Erythroblast (primary cell): ENCODE measurements at regions not wholly inside any gene's neighbourhood (a gene's known extent, or its start where the extent isn't known, plus 50 kb on each side); places are given as distances from the start of the nearest gene placed in this dataset.

Experiments used
- GATA1 ChIP-seq: IDR thresholded peaks from 2 replicates; pipeline ENCODE4 v1.6.1; 2011; ENCODE audit warnings: low read depth, mild to moderate bottlenecking, control low read depth, low read length, moderate library complexity
- POLR2A ChIP-seq: IDR thresholded peaks from 2 replicates; pipeline ENCODE4 v1.6.1; 2011; ENCODE audit warnings: mild to moderate bottlenecking, low read length

DNA sequence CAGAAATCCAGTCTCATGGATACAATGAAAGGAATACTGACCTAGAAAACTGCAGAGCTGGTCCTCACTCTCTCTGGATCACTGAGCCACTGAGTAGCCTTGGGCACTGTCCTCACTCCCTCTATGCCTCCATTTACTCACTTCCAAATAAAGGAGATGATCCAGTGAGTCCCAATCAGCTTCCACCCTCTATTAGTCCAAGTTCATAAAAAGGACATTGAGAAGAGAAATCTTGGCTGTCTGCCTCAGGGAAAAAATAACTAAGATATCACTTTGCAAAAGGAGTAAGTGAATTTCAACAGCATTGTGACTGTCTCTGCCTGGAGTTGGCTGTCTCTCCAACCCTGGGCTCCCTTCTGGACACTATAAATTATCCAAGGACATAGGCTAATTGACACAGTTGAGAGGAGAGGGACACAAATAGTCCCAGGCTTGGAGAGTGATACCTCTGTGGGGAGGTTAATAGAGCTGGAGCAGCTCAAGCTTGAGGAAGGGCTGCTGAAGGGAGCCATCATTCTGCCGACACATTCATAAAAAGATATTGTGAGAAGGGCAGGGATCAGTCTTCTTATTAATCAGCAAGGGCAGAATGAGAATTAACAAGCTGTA is 572.3 kb downstream of the RAB28 start:
- no peak for TF ChIP-seq POLR2A
- TF ChIP-seq GATA1 = no peak
